Esophagus muscularis mucosa (tissue), 4 donors: ENCODE measurements at regions not wholly inside any gene's neighbourhood (a gene's known extent, or its start where the extent isn't known, plus 50 kb on each side); places are given as distances from the start of the nearest gene placed in this dataset.

Experiments used
- DNase-seq: peaks from one replicate; pipeline ENCODE4 v3.0.0-alpha.2; 2017; ENCODE audit errors: extremely low spot score
- H3K27ac ChIP-seq, 4 donors: fragments of 200-600 bp; sonication (generic); replicated peaks in 1 of 4; 1 replicate in 3 of 4; 2 replicates in 1 of 4; pipeline ENCODE4 v1.5.1; 2016 to 2019; ENCODE audit warnings: mild to moderate bottlenecking in 1 of 4
- H3K27me3 ChIP-seq, 4 donors: fragments of 200-600 bp; sonication (generic); one replicate each; pipeline versions ENCODE4 v1.5.1 to v1.6.0; 2016 to 2019
- H3K36me3 ChIP-seq, 4 donors: fragments of 200-600 bp; sonication (generic); one replicate each; pipeline ENCODE4 v1.5.1; 2016 to 2019
- H3K4me1 ChIP-seq, 4 donors: fragments of 200-600 bp; sonication (generic); one replicate each; pipeline ENCODE4 v1.5.1; 2016 to 2019
- H3K4me3 ChIP-seq, 4 donors: fragments of 200-600 bp; sonication (generic); 1 replicate in 2 of 4; 2 replicates in 2 of 4; pipeline ENCODE4 v1.5.1; 2016 to 2019; ENCODE audit warnings: mild to moderate bottlenecking in 4 of 4, moderate library complexity in 1 of 4
- H3K9me3 ChIP-seq, 4 donors: fragments of 200-600 bp; sonication (generic); 1 replicate in 3 of 4; 2 replicates in 1 of 4; pipeline ENCODE4 v1.5.1; 2016 to 2019
- EP300 ChIP-seq: sonication (generic); formaldehyde crosslinking; IDR thresholded peaks from one replicate; pipeline ENCODE4 v1.6.1; 2017; ENCODE audit warnings: antibody characterized with exemption
- POLR2A ChIP-seq: fragments of 450-650 bp; IDR thresholded peaks from one replicate; pipeline ENCODE4 v1.6.1; 2017; ENCODE audit warnings: antibody characterized with exemption, moderate library complexity, mild to moderate bottlenecking, low read depth
- POLR2AphosphoS5 ChIP-seq, 2 donors: sonication (generic); formaldehyde crosslinking; IDR thresholded peaks; one replicate each; pipeline ENCODE4 v1.6.1; 2017; ENCODE audit warnings: antibody characterized with exemption in 2 of 2
- WGBS: methylation state at CpG from one replicate; pipeline ENCODE4 v1.1.5; 2018; 5-methylcytosine and 5-hydroxymethylcytosine counted together
- intact Hi-C: fragments of 100-400 bp; cut with DNase I; formaldehyde crosslinking; loops from one replicate; pipeline ENCODE4 v1.15.1; 2023
- TF ChIP-seq, protein P1 (sequence below), 3 experiments: fragments of 200-600 bp in 2 of 3; fragments of 450-650 bp in 1 of 3; sonication (generic) in 2 of 3; IDR thresholded peaks; one replicate each; pipeline ENCODE4 v1.5.1; 2017 to 2019; ENCODE audit warnings: antibody characterized with exemption in 3 of 3, mild to moderate bottlenecking in 2 of 3, moderate library complexity in 1 of 3

- WGBS: 96% methylated on average over 2 of the region's 2 CpGs
- Histone ChIP-seq H3K4me1 (peaks cover 0 to 10% (median 0%) of the 10 kb centered on the region in 4 donors), H3K27me3 (no peaks in the 10 kb centered on the region), H3K9me3 (no peaks in the 10 kb centered on the region), H3K36me3 (no peaks in the 10 kb centered on the region), H3K4me3 (no peak overlapping the region), H3K27ac (no peak overlapping the region)
- intact Hi-C loops: no loop called here
- DNase-seq: no peak
- TF ChIP-seq, protein P1, sequence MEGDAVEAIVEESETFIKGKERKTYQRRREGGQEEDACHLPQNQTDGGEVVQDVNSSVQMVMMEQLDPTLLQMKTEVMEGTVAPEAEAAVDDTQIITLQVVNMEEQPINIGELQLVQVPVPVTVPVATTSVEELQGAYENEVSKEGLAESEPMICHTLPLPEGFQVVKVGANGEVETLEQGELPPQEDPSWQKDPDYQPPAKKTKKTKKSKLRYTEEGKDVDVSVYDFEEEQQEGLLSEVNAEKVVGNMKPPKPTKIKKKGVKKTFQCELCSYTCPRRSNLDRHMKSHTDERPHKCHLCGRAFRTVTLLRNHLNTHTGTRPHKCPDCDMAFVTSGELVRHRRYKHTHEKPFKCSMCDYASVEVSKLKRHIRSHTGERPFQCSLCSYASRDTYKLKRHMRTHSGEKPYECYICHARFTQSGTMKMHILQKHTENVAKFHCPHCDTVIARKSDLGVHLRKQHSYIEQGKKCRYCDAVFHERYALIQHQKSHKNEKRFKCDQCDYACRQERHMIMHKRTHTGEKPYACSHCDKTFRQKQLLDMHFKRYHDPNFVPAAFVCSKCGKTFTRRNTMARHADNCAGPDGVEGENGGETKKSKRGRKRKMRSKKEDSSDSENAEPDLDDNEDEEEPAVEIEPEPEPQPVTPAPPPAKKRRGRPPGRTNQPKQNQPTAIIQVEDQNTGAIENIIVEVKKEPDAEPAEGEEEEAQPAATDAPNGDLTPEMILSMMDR (IDR thresholded peaks at IDR 0.05): no peak
- TF ChIP-seq POLR2A (no peak), EP300 (no peak), POLR2AphosphoS5 (IDR thresholded peaks at IDR 0.05) (no peak)
Measured at GRCh38 chr3:117587416-117587815, 877.8 kb downstream of the TUSC7 start.

DNA sequence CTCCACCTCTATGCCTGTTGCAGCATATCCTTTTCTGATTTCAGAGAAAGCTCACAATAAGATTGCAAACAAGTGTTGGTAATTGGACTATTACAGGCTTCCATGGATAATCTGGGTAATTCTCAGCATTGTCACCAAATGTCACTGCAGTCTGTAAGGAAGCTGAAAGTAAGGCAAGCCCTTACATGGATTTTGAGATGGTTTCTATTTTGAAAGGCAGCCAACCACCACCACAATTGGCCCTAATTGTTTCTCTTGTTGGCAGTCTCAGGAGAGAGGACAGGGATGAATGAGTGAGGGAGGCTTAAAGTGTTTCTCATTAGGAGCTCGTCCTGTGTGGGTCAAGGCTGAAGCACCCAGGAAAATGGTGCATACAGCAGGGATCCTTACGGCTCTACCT, 879.9 kb downstream of the TUSC7 start:
- no peaks in the 10 kb centered on the region for H3K9me3 ChIP-seq
- TF ChIP-seq POLR2AphosphoS5 (IDR thresholded peaks at IDR 0.05) (no peak), POLR2A (no peak), EP300 (no peak)
- TF ChIP-seq, protein P1 (IDR thresholded peaks at IDR 0.05): no peak
- H3K4me3 ChIP-seq: no peak overlapping the region
- DNase-seq: no peak
- intact Hi-C loops: no loop called here
- WGBS: 34% methylated on average over 2 of the region's 2 CpGs
- no peak overlapping the region for H3K27ac ChIP-seq
- no peaks in the 10 kb centered on the region for H3K36me3 ChIP-seq
- no peaks in the 10 kb centered on the region for H3K27me3 ChIP-seq
- peaks cover 0 to 10% (median 0%) of the 10 kb centered on the region in 4 donors for H3K4me1 ChIP-seq

GRCh38 chr3:117595615-117596014, 886.0 kb downstream of the TUSC7 start:
- no peaks in the 10 kb centered on the region for H3K4me1 ChIP-seq
- DNase-seq: no peak
- intact Hi-C loops: no loop called here
- TF ChIP-seq POLR2A: no peak
- TF ChIP-seq, protein P1 (IDR thresholded peaks at IDR 0.05): no peak
- TF ChIP-seq EP300: no peak
- no peak for TF ChIP-seq POLR2AphosphoS5 (IDR thresholded peaks at IDR 0.05)
- no peaks in the 10 kb centered on the region for H3K36me3 ChIP-seq
- H3K4me3 ChIP-seq: no peak overlapping the region
- H3K9me3 ChIP-seq: no peaks in the 10 kb centered on the region
- 61% methylated on average over 1 of the region's 1 CpG for WGBS
- no peaks in the 10 kb centered on the region for H3K27me3 ChIP-seq
- H3K27ac ChIP-seq: no peak overlapping the region

DNA sequence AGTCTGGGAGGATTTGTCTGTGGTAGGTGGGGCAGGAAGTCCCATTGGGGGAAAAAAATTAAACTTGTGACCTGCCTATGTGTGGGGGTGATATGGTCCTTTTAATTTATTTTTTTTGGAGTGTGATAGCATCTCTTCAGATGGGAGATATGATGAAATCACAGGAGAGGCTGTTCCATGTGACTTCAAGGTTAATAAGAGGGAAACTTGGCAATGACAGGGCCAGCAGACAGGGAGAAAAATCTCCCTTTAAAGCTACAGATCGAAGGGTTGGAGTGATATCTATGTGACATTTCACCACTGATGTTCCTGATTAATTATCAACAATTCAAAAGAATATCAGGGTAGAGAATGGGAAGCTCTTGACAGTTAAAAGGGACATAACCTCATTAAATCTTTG, 886.9 kb downstream of the TUSC7 start:
- TF ChIP-seq, protein P1 (IDR thresholded peaks at IDR 0.05): no peak
- TF ChIP-seq POLR2AphosphoS5 (IDR thresholded peaks at IDR 0.05): no peak
- no peak for TF ChIP-seq EP300
- TF ChIP-seq POLR2A: no peak
- 33% methylated on average over 1 of the region's 1 CpG for WGBS
- Histone ChIP-seq H3K36me3 (no peaks in the 10 kb centered on the region), H3K27me3 (no peaks in the 10 kb centered on the region), H3K9me3 (no peaks in the 10 kb centered on the region), H3K4me3 (no peak overlapping the region), H3K4me1 (no peaks in the 10 kb centered on the region), H3K27ac (no peak overlapping the region)
- no peak for DNase-seq
- intact Hi-C loops: no loop called here

DNA sequence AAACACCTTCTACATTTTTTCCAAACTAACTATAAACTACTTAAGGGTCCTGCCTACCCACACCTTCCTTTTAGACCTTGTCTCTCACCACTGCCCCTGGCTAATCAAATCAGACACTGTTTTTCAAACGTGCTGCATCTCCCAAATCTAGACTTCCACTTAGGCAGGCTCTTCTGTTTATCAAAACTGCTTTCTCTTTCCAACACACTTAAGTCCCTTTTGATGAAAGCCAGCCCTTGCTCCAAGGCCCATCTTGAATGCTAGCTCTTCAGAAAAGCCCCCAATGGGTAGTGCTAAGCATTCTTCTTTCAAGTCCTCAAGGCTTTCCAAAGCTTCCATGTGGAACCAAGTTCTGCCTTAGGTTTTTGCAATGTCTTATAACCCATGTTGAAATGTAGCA, 888.3 kb downstream of the TUSC7 start:
- no peaks in the 10 kb centered on the region for H3K27me3 ChIP-seq
- no peaks in the 10 kb centered on the region for H3K36me3 ChIP-seq
- H3K4me3 ChIP-seq: no peak overlapping the region
- 32% methylated on average over 1 of the region's 1 CpG for WGBS
- intact Hi-C loops: no loop called here
- H3K27ac ChIP-seq: no peak overlapping the region
- no peaks in the 10 kb centered on the region for H3K9me3 ChIP-seq
- no peaks in the 10 kb centered on the region for H3K4me1 ChIP-seq
- no peak for DNase-seq
- TF ChIP-seq POLR2A: no peak
- no peak for TF ChIP-seq POLR2AphosphoS5 (IDR thresholded peaks at IDR 0.05)
- TF ChIP-seq, protein P1 (IDR thresholded peaks at IDR 0.05): no peak
- TF ChIP-seq EP300: no peak
